Colonic mucosa (tissue), 4 donors: ENCODE measurements at regions not wholly inside any gene's neighbourhood (a gene's known extent, or its start where the extent isn't known, plus 50 kb on each side); places are given as distances from the start of the nearest gene placed in this dataset.

Experiments used
- DNase-seq: peaks from one replicate; pipeline ENCODE4 v3.0.0-alpha.2; 2020
- H3K27ac ChIP-seq: fragments of 200-600 bp; one replicate; pipeline ENCODE4 v1.8.0; 2021
- H3K27me3 ChIP-seq: fragments of 200-600 bp; one replicate; pipeline ENCODE4 v1.8.0; 2021
- H3K36me3 ChIP-seq: fragments of 200-600 bp; one replicate; pipeline ENCODE4 v1.8.0; 2021
- H3K4me1 ChIP-seq: fragments of 200-600 bp; one replicate; pipeline ENCODE4 v1.8.0; 2021; ENCODE audit warnings: mild to moderate bottlenecking
- H3K4me3 ChIP-seq: fragments of 200-600 bp; one replicate; pipeline ENCODE4 v1.8.0; 2021
- H3K9ac ChIP-seq, 2 donors: one replicate each; pipeline ENCODE4 v1.7.0; 2013; ENCODE audit warnings: control low read depth in 2 of 2, low read depth in 2 of 2, low read length in 2 of 2
- H3K9me3 ChIP-seq: fragments of 200-600 bp; one replicate; pipeline ENCODE4 v1.8.0; 2021
- intact Hi-C: fragments of 100-400 bp; cut with DNase I; formaldehyde crosslinking; loops from one replicate; pipeline ENCODE4 v1.14.1; 2022
- TF ChIP-seq, protein P1 (sequence below): fragments of 200-600 bp; IDR thresholded peaks from one replicate; pipeline ENCODE4 v1.8.0; 2022; ENCODE audit warnings: antibody characterized with exemption, mild to moderate bottlenecking
- donor health status: healthy.
- donor health status: DM: no; HTN: no; CAD: no.
- donor health status: DM: no; HTN: no; CAD: no.

DNA sequence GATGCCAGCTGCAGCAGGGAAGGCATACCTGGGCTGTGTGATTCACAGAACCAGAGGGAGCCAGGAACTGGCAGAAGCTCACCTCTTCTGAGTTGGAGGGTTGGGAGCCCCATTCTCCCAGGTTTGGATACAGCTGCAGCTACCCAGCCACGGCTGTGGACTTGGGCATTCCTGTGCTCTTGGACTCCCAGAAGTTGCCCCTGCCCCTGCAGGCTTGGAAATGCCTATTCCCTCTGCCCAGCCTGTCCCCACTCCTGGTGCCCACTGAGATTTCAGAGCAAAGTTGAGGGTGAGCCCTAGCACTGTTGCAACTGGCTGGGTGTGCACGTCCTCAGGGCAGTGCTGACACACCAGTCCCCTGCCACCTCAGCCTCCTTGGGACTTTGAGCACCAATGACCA is 489.7 kb downstream of the SLCO4C1 start:
- Histone ChIP-seq H3K9ac (no peak overlapping the region), H3K27me3 (no peaks in the 10 kb centered on the region), H3K4me1 (no peaks in the 10 kb centered on the region), H3K4me3 (no peak overlapping the region), H3K27ac (no peak overlapping the region), H3K36me3 (no peaks in the 10 kb centered on the region), H3K9me3 (no peaks in the 10 kb centered on the region)
- intact Hi-C loops, result no loop called here
- no peak for DNase-seq
- TF ChIP-seq, protein P1, sequence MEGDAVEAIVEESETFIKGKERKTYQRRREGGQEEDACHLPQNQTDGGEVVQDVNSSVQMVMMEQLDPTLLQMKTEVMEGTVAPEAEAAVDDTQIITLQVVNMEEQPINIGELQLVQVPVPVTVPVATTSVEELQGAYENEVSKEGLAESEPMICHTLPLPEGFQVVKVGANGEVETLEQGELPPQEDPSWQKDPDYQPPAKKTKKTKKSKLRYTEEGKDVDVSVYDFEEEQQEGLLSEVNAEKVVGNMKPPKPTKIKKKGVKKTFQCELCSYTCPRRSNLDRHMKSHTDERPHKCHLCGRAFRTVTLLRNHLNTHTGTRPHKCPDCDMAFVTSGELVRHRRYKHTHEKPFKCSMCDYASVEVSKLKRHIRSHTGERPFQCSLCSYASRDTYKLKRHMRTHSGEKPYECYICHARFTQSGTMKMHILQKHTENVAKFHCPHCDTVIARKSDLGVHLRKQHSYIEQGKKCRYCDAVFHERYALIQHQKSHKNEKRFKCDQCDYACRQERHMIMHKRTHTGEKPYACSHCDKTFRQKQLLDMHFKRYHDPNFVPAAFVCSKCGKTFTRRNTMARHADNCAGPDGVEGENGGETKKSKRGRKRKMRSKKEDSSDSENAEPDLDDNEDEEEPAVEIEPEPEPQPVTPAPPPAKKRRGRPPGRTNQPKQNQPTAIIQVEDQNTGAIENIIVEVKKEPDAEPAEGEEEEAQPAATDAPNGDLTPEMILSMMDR, result no peak

DNA sequence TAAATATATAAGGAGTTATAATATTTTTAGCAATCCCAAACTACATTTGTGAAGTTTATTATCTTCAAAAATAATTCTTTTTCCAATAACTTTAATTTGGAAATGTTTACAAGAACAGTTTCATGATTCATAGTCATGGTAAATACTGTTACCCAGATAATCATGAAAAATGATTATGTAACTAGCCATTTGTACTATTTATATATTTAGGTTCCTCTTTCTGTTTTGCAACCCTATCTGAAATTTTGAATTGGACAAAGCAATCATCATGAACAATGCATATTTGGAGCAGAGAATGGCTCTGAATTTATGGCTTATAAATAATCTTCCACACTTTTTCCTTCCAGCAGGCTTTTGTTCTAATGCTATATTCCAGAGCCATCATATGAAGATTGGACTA is 499.7 kb downstream of the SLCO4C1 start:
- Histone ChIP-seq H3K27ac (no peak overlapping the region), H3K4me3 (no peak overlapping the region), H3K27me3 (no peaks in the 10 kb centered on the region), H3K4me1 (no peaks in the 10 kb centered on the region), H3K9me3 (no peaks in the 10 kb centered on the region), H3K9ac (no peak overlapping the region), H3K36me3 (no peaks in the 10 kb centered on the region)
- intact Hi-C loops, result no loop called here
- TF ChIP-seq, protein P1, result no peak
- no peak for DNase-seq

DNA sequence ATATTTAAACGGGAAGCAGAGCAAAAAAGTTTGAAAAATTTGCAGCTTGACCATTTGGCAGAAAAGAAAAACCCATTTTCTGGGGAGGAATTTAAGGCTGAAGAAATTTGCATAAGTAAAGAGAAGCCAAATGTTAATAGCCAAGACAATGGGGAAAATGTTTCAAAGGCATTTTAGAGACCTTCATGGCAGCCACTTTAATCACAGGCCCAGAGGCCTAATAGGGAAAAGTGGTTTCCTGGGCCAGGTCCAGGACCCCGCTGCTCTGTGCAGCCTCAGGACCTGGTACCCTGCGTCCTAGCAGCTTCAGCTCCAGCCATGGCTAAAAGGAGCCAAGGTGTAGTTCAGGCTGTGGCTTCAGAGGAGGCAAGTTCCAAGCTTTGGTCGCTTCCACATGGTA is 507.3 kb downstream of the SLCO4C1 start:
- Histone ChIP-seq H3K4me1 (no peaks in the 10 kb centered on the region), H3K9ac (no peak overlapping the region), H3K27me3 (no peaks in the 10 kb centered on the region), H3K27ac (no peak overlapping the region), H3K4me3 (no peak overlapping the region), H3K36me3 (no peaks in the 10 kb centered on the region), H3K9me3 (no peaks in the 10 kb centered on the region)
- intact Hi-C loops, result no loop called here
- TF ChIP-seq, protein P1, result no peak
- DNase-seq, result no peak

DNA sequence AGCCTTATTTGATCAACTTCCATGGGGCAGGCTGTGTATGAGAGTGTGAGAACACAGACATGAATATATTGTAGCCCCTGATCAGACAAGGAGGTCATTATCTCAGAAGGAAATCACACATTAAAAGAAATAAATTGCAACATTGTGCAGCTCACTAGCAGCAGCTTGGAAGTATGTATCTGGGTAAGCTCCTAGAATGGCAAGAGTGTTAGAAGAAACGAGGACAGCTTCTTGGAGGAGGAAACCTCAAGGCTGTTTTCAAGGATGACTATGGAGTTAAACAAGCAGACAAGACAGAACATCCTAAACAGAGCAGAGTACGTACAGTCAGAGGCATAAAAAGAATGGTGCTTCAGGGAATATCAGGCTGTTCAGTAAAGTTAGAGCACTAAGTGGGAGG is 511.0 kb downstream of the SLCO4C1 start:
- DNase-seq, result no peak
- no peak overlapping the region for H3K27ac ChIP-seq
- no peak overlapping the region for H3K9ac ChIP-seq
- H3K36me3 ChIP-seq, result no peaks in the 10 kb centered on the region
- no peaks in the 10 kb centered on the region for H3K9me3 ChIP-seq
- intact Hi-C loops, result no loop called here
- H3K4me3 ChIP-seq, result no peak overlapping the region
- TF ChIP-seq, protein P1, result no peak
- H3K4me1 ChIP-seq, result no peaks in the 10 kb centered on the region
- no peaks in the 10 kb centered on the region for H3K27me3 ChIP-seq

DNA sequence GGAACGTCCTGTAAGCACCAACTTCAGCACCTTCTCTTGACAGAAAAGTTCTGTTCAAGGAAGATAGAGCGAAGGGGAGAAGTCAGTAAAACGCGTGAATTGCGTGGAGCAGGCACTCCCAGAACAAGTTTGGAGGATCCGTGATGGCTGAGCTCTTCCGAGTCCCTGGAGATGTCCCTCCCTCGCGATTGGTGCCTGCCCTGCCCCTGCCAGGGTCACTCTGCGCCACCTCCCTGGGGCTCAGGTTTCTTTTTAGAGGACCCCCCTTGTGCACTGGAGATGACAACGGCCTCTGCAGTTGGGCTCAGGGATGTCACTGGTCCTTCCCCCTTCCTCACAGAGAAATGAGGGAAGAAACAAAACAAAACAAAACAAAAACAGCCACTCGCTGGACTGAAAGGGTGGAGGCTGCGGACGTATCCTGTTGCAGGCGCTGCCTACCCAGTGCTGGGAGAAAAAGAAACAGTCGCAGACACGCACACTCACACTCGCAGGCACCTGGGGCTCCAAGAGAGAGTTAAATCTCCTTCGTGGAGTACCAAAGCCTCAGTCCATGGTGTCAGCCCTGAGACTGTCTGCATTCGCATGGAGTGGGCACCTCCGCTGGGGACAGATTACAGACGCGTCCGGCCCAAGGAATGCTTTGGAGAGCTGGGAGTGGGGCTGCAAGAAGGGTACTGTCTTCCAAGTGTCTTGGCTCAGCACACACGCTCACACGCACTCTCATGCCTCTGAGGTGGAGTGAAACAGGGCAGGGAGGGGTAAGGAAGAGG is 512.7 kb downstream of the SLCO4C1 start:
- Histone ChIP-seq H3K4me3 (peak overlapping the region; percentile 23), H3K9me3 (no peaks in the 10 kb centered on the region), H3K27me3 (no peaks in the 10 kb centered on the region), H3K36me3 (no peaks in the 10 kb centered on the region), H3K4me1 (no peaks in the 10 kb centered on the region), H3K9ac (no peak overlapping the region), H3K27ac (no peak overlapping the region)
- DNase-seq, result no peak
- intact Hi-C loops, result no loop called here
- TF ChIP-seq, protein P1, result no peak
